ENCODE measurements at regions not wholly inside any gene's neighbourhood (a gene's known extent, or its start where the extent isn't known, plus 50 kb on each side); places are given as distances from the start of the nearest gene placed in this dataset.

GRCh38 chr2:118319271-118319684 lies 231.0 kb downstream of the INSIG2 start:
- DNase-seq = no peak
- no TSS peak for BruUV-seq (replicated peaks)
- peaks cover 3% of the 10 kb centered on the region for H3K9me3 Mint-ChIP-seq (ENCODE audit: low read depth, unreplicated experiment)

GRCh38 chr2:118315606-118316005 lies 227.3 kb downstream of the INSIG2 start:
- intact Hi-C loops (cut with micrococcal nuclease; ENCODE audit: unreplicated experiment) = no loop called here
- H3K27me3 Mint-ChIP-seq (ENCODE audit: unreplicated experiment) = no peaks in the 10 kb centered on the region
- no peak overlapping the region for H3K4me3 Mint-ChIP-seq (ENCODE audit: low read depth, unreplicated experiment)
- peaks cover 10% of the 10 kb centered on the region for H3K4me1 Mint-ChIP-seq (ENCODE audit: low read depth, unreplicated experiment)
- TF ChIP-seq CTCF (IDR thresholded peaks at IDR 0.05; ENCODE audit: unreplicated experiment) = no peak
- no peak overlapping the region for H3K27ac Mint-ChIP-seq (ENCODE audit: unreplicated experiment)
- no peak for DNase-seq
- H3K36me3 Mint-ChIP-seq (ENCODE audit: insufficient read depth, unreplicated experiment) = peaks cover 10% of the 10 kb centered on the region
- no peaks in the 10 kb centered on the region for H3K9me3 Mint-ChIP-seq (ENCODE audit: low read depth, unreplicated experiment)
- CTCF ChIA-PET = no interaction called here
- BruUV-seq (replicated peaks) = no TSS peak

More at GRCh38 chr2:118319271-118319684, 231.0 kb downstream of the INSIG2 start:
- peaks cover 28% of the 10 kb centered on the region for H3K4me1 Mint-ChIP-seq (ENCODE audit: low read depth, unreplicated experiment)
- no peak overlapping the region for H3K4me3 Mint-ChIP-seq (ENCODE audit: low read depth, unreplicated experiment)
- no peak for TF ChIP-seq CTCF (IDR thresholded peaks at IDR 0.05; ENCODE audit: unreplicated experiment)
- intact Hi-C loops (cut with micrococcal nuclease; ENCODE audit: unreplicated experiment) = no loop called here
- no peak overlapping the region for H3K27ac Mint-ChIP-seq (ENCODE audit: unreplicated experiment)
- CTCF ChIA-PET = interaction anchor here (0.6 kb wide), 1 partner anchor 1072 kb away, joined by 3 read pairs; no protein-coding TSS in a partner anchor
- no peaks in the 10 kb centered on the region for H3K27me3 Mint-ChIP-seq (ENCODE audit: unreplicated experiment)
- H3K36me3 Mint-ChIP-seq (ENCODE audit: insufficient read depth, unreplicated experiment) = no peaks in the 10 kb centered on the region

GRCh38 chr2:118312969-118313756 lies 224.9 kb downstream of the INSIG2 start:
- no peak for TF ChIP-seq CTCF (IDR thresholded peaks at IDR 0.05; ENCODE audit: unreplicated experiment)
- Mint-ChIP-seq H3K27ac (ENCODE audit: unreplicated experiment) (no peak overlapping the region), H3K4me3 (ENCODE audit: low read depth, unreplicated experiment) (no peak overlapping the region), H3K27me3 (ENCODE audit: unreplicated experiment) (no peaks in the 10 kb centered on the region), H3K4me1 (ENCODE audit: low read depth, unreplicated experiment) (no peaks in the 10 kb centered on the region), H3K36me3 (ENCODE audit: insufficient read depth, unreplicated experiment) (peaks cover 22% of the 10 kb centered on the region), H3K9me3 (ENCODE audit: low read depth, unreplicated experiment) (no peaks in the 10 kb centered on the region)
- CTCF ChIA-PET = no interaction called here
- intact Hi-C loops (cut with micrococcal nuclease; ENCODE audit: unreplicated experiment) = no loop called here
- DNase-seq = no peak
- BruUV-seq (replicated peaks) = no TSS peak

- no peak for DNase-seq
- CTCF ChIA-PET = no interaction called here
- Mint-ChIP-seq H3K4me3 (ENCODE audit: low read depth, unreplicated experiment) (peak overlapping the region; percentile 68), H3K4me1 (ENCODE audit: low read depth, unreplicated experiment) (no peaks in the 10 kb centered on the region), H3K27me3 (ENCODE audit: unreplicated experiment) (no peaks in the 10 kb centered on the region), H3K9me3 (ENCODE audit: low read depth, unreplicated experiment) (no peaks in the 10 kb centered on the region), H3K27ac (ENCODE audit: unreplicated experiment) (peak overlapping the region; percentile 38), H3K36me3 (ENCODE audit: insufficient read depth, unreplicated experiment) (peaks cover 22% of the 10 kb centered on the region)
- BruUV-seq (replicated peaks) = no TSS peak
- TF ChIP-seq CTCF (IDR thresholded peaks at IDR 0.05; ENCODE audit: unreplicated experiment) = no peak
- intact Hi-C loops (cut with micrococcal nuclease; ENCODE audit: unreplicated experiment) = no loop called here
Measured at GRCh38 chr2:118310681-118311429, 222.6 kb downstream of the INSIG2 start.
